MM.1S (cell line): ENCODE measurements at regions not wholly inside any gene's neighbourhood (a gene's known extent, or its start where the extent isn't known, plus 50 kb on each side); places are given as distances from the start of the nearest gene placed in this dataset.

Experiments
- DNase-seq: peaks from one replicate; pipeline ENCODE4 v3.0.0-alpha.2; 2015
- H2AFZ ChIP-seq: fragments of 300-600 bp; sonication (generic); 2 replicates; pipeline ENCODE4 v1.6.0; 2016; ENCODE audit warnings: antibody characterized with exemption, low read length
- H3F3A ChIP-seq: fragments of 300-600 bp; sonication (generic); 2 replicates; pipeline ENCODE4 v1.6.1; 2016; ENCODE audit warnings: mild to moderate bottlenecking, antibody characterized with exemption, low read length, moderate library complexity, mixed read lengths; ENCODE audit not compliant: insufficient read depth
- H3K27ac ChIP-seq: fragments of 300-600 bp; sonication (generic); 2 replicates; pipeline ENCODE4 v1.5.1; 2016; ENCODE audit warnings: mild to moderate bottlenecking, low read length
- H3K27me3 ChIP-seq: fragments of 300-600 bp; sonication (generic); replicated peaks from 2 replicates; pipeline ENCODE4 v1.6.0; 2016; ENCODE audit warnings: low read length; ENCODE audit not compliant: insufficient read depth
- H3K36me3 ChIP-seq: fragments of 300-600 bp; sonication (generic); replicated peaks from 2 replicates; pipeline ENCODE4 v1.6.1; 2016; ENCODE audit warnings: mild to moderate bottlenecking, low read length, mixed read lengths; ENCODE audit not compliant: insufficient read depth
- H3K4me1 ChIP-seq: fragments of 300-600 bp; sonication (generic); 2 replicates; pipeline ENCODE4 v1.6.1; 2016; ENCODE audit warnings: low read length, mixed read lengths
- H3K4me2 ChIP-seq: fragments of 300-600 bp; sonication (generic); 2 replicates; pipeline ENCODE4 v1.6.0; 2016; ENCODE audit warnings: low read depth, low read length
- H3K4me3 ChIP-seq: fragments of 300-600 bp; sonication (generic); 2 replicates; pipeline ENCODE4 v1.5.1; 2016; ENCODE audit warnings: low read length, mixed read lengths
- H3K79me2 ChIP-seq: fragments of 300-600 bp; sonication (generic); 2 replicates; pipeline ENCODE4 v1.6.1; 2016; ENCODE audit warnings: mixed run types, low read length, mixed read lengths
- H3K9ac ChIP-seq: fragments of 300-600 bp; sonication (generic); 2 replicates; pipeline ENCODE4 v1.6.1; 2016; ENCODE audit warnings: low read length, mixed read lengths
- H3K9me2 ChIP-seq: fragments of 300-600 bp; sonication (generic); replicated peaks from 2 replicates; pipeline ENCODE4 v1.6.1; 2016; ENCODE audit warnings: mild to moderate bottlenecking, low read length, mixed read lengths; ENCODE audit not compliant: insufficient read depth
- H3K9me3 ChIP-seq: fragments of 300-600 bp; sonication (generic); replicated peaks from 2 replicates; pipeline ENCODE4 v1.6.1; 2016; ENCODE audit warnings: mild to moderate bottlenecking, low read length, mixed read lengths; ENCODE audit not compliant: insufficient read depth
- H4K20me1 ChIP-seq: fragments of 300-600 bp; sonication (generic); 2 replicates; pipeline ENCODE4 v1.6.1; 2016; ENCODE audit warnings: mild to moderate bottlenecking, low read length, moderate library complexity, mixed read lengths; ENCODE audit not compliant: insufficient read depth
- EZH2 ChIP-seq: fragments of 300-600 bp; sonication (generic); optimal IDR thresholded peaks from 2 replicates; pipeline ENCODE3; 2017; ENCODE audit warnings: low read depth, mild to moderate bottlenecking, antibody characterized with exemption, low read length, mixed read lengths
- EZH2phosphoT487 ChIP-seq: fragments of 300-600 bp; sonication (generic); IDR thresholded peaks from 2 replicates; pipeline ENCODE4 v1.6.1; 2018; ENCODE audit warnings: antibody characterized with exemption, low read length
- TF ChIP-seq, protein P1 (sequence below): fragments of 300-600 bp; sonication (generic); IDR thresholded peaks from 2 replicates; pipeline ENCODE4 v1.5.1; 2016; ENCODE audit warnings: antibody characterized with exemption, low read length, mixed read lengths

DNA sequence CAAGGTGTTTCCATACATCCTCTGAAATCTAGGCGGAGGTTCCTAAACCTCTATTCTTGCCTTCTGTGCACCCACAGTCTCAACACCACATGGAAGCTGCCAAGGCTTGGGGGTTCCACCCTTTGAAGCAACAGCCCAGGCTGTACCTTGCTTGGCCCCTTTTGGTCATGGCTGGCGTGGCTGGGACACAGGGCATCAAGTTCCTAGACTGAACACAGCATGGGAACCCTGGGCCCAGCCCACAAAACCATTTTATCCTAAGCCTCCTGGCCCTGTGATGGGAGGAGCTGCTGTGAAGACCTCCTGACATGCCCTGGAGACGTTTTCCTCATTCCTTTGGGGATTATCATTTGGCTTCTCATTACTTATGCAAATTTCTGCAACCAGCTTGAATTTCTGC is 739.0 kb upstream of the NECTIN3 start:
- no peaks in the 10 kb centered on the region for H3K9me2 ChIP-seq
- no peaks in the 10 kb centered on the region for H3K9me3 ChIP-seq
- TF ChIP-seq, protein P1, sequence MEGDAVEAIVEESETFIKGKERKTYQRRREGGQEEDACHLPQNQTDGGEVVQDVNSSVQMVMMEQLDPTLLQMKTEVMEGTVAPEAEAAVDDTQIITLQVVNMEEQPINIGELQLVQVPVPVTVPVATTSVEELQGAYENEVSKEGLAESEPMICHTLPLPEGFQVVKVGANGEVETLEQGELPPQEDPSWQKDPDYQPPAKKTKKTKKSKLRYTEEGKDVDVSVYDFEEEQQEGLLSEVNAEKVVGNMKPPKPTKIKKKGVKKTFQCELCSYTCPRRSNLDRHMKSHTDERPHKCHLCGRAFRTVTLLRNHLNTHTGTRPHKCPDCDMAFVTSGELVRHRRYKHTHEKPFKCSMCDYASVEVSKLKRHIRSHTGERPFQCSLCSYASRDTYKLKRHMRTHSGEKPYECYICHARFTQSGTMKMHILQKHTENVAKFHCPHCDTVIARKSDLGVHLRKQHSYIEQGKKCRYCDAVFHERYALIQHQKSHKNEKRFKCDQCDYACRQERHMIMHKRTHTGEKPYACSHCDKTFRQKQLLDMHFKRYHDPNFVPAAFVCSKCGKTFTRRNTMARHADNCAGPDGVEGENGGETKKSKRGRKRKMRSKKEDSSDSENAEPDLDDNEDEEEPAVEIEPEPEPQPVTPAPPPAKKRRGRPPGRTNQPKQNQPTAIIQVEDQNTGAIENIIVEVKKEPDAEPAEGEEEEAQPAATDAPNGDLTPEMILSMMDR = no peak
- no peak for TF ChIP-seq EZH2phosphoT487
- TF ChIP-seq EZH2 = no peak
- H3K36me3 ChIP-seq = no peaks in the 10 kb centered on the region
- H3K4me2 ChIP-seq = no peak overlapping the region
- H3K27ac ChIP-seq = no peak overlapping the region
- no peaks in the 10 kb centered on the region for H4K20me1 ChIP-seq
- H3K4me3 ChIP-seq = no peak overlapping the region
- H3F3A ChIP-seq = no peaks in the 10 kb centered on the region
- no peaks in the 10 kb centered on the region for H3K4me1 ChIP-seq
- no peak overlapping the region for H2AFZ ChIP-seq
- no peak overlapping the region for H3K9ac ChIP-seq
- no peaks in the 10 kb centered on the region for H3K27me3 ChIP-seq
- no peaks in the 10 kb centered on the region for H3K79me2 ChIP-seq
- DNase-seq = no peak

DNA sequence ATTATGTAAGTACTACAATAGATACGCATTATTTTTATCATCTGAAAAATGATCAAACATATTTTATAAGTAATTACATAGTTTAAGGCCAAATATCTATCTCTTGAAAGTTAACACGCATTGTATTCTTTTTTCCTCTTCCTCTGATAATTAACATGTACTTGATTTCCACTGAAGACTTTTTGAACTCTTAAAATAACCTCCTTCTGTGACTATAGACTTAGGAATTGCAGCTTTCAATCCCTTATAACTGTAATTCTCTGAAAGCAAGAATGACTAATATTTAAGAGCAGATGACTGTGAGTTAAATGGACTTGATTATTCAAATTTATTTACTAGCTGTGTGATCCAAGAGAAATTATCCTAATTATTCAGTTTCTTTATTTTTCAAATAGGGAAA is 730.6 kb upstream of the NECTIN3 start:
- Histone ChIP-seq H3K36me3 (no peaks in the 10 kb centered on the region), H3K27ac (no peak overlapping the region), H3K4me2 (no peak overlapping the region), H3K4me3 (no peak overlapping the region), H3K4me1 (no peaks in the 10 kb centered on the region), H3F3A (no peaks in the 10 kb centered on the region), H3K27me3 (no peaks in the 10 kb centered on the region), H3K79me2 (no peaks in the 10 kb centered on the region), H4K20me1 (no peaks in the 10 kb centered on the region), H3K9me3 (no peaks in the 10 kb centered on the region), H2AFZ (no peak overlapping the region), H3K9ac (no peak overlapping the region), H3K9me2 (no peaks in the 10 kb centered on the region)
- TF ChIP-seq EZH2phosphoT487 (no peak), EZH2 (no peak)
- TF ChIP-seq, protein P1 = no peak
- no peak for DNase-seq

DNA sequence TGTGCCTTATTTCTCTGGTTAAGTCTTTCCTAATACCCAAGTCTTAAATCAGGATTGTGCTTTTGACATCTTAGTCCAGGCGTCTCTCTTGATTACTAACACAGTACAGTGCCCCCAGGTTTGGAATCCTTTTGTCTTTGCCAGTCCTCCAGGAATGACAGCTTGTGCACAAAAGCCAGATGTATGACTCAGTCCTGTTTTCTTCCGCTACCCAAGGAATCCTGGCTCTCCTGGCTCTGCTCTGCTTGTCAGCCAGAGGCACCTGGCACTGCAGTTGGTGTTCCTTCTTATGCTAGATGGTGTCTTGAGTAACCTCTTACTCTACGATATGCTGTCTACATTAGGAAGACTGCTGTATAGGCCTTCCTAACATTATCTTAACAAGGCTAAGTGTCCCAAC is 728.2 kb upstream of the NECTIN3 start:
- no peak for DNase-seq
- H3K79me2 ChIP-seq = no peaks in the 10 kb centered on the region
- H3K27me3 ChIP-seq = no peaks in the 10 kb centered on the region
- no peaks in the 10 kb centered on the region for H3K9me2 ChIP-seq
- H3K4me1 ChIP-seq = no peaks in the 10 kb centered on the region
- H2AFZ ChIP-seq = no peak overlapping the region
- no peaks in the 10 kb centered on the region for H4K20me1 ChIP-seq
- no peaks in the 10 kb centered on the region for H3F3A ChIP-seq
- no peak overlapping the region for H3K4me2 ChIP-seq
- no peak overlapping the region for H3K4me3 ChIP-seq
- no peaks in the 10 kb centered on the region for H3K36me3 ChIP-seq
- H3K27ac ChIP-seq = no peak overlapping the region
- no peak overlapping the region for H3K9ac ChIP-seq
- TF ChIP-seq EZH2phosphoT487 (no peak), EZH2 (no peak)
- TF ChIP-seq, protein P1 = no peak
- H3K9me3 ChIP-seq = no peaks in the 10 kb centered on the region

DNA sequence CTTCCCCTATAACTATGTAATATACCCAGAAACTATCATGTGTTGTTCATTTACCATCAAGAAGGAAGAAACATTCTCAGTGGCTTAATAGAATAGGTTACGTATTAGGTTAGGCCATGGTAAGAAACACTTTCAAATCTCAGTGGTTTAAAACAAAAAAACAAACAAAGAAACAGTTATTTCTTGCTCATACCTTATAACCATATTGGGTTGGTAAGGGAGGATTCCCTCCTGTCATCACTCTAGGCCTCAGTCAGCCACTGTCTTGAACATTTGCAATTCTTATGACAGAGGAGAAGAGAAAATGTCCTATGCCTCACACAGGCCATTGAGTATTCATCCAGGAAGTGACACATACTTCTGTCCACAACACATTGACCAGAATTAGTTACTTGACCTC is 727.7 kb upstream of the NECTIN3 start:
- no peaks in the 10 kb centered on the region for H3K36me3 ChIP-seq
- no peak overlapping the region for H3K4me2 ChIP-seq
- no peak for DNase-seq
- no peak overlapping the region for H3K27ac ChIP-seq
- no peaks in the 10 kb centered on the region for H3K27me3 ChIP-seq
- no peaks in the 10 kb centered on the region for H3K9me3 ChIP-seq
- H3K9ac ChIP-seq = no peak overlapping the region
- no peaks in the 10 kb centered on the region for H3K4me1 ChIP-seq
- H2AFZ ChIP-seq = no peak overlapping the region
- H3K4me3 ChIP-seq = no peak overlapping the region
- H4K20me1 ChIP-seq = no peaks in the 10 kb centered on the region
- H3K9me2 ChIP-seq = no peaks in the 10 kb centered on the region
- no peaks in the 10 kb centered on the region for H3F3A ChIP-seq
- TF ChIP-seq EZH2 (no peak), EZH2phosphoT487 (no peak)
- TF ChIP-seq, protein P1 = no peak
- no peaks in the 10 kb centered on the region for H3K79me2 ChIP-seq
